ENCODE measurements at regions not wholly inside any gene's neighbourhood (a gene's known extent, or its start where the extent isn't known, plus 50 kb on each side); places are given as distances from the start of the nearest gene placed in this dataset.
A peak's percentile ranks its signal among the peaks of the same experiment; 100 is the strongest.

GRCh38 chr3:59553076-59553475, 503.3 kb upstream of the CFAP20DC start:
- no peaks in the 10 kb centered on the region for H3K4me1 Mint-ChIP-seq
- H3K9me3 Mint-ChIP-seq = no peaks in the 10 kb centered on the region
- H3K27me3 Mint-ChIP-seq = peaks cover 0 to 2% of the 10 kb centered on the region in 2 donors
- CTCF ChIA-PET = no interaction called here
- no peak overlapping the region for H3K4me3 ChIP-seq (ENCODE audit: control insufficient read depth in 1 of 2, extremely low read depth in 1 of 2, low read length in 1 of 2)
- ATAC-seq (replicated peaks in 1 of 4) = no peak
- H3K36me3 ChIP-seq (ENCODE audit: control insufficient read depth in 2 of 2, extremely low read depth in 1 of 2, insufficient read depth in 1 of 2, low read length in 1 of 2) = no peaks in the 10 kb centered on the region
- H3K36me3 Mint-ChIP-seq = no peaks in the 10 kb centered on the region
- no peak for DNase-seq
- WGBS (ENCODE audit: insufficient coverage) = no CpG with 5 or more reads among the region's 3 CpGs
- no peaks in the 10 kb centered on the region for H3K4me1 ChIP-seq (ENCODE audit: control insufficient read depth in 1 of 2, extremely low read depth in 1 of 2, insufficient read depth in 2 of 2, low read length in 2 of 2)
- POLR2A ChIA-PET = no interaction called here
- H3K27me3 ChIP-seq (replicated peaks in 1 of 2; ENCODE audit: control insufficient read depth in 2 of 2, extremely low read depth in 1 of 2, insufficient read depth in 2 of 2, low read length in 1 of 2) = no peaks in the 10 kb centered on the region
- H3K27ac ChIP-seq (ENCODE audit: low read length) = no peak overlapping the region
- H3K4me3 Mint-ChIP-seq = no peak overlapping the region
- H3K9me3 ChIP-seq = no peaks in the 10 kb centered on the region
- H3K27ac Mint-ChIP-seq = no peak overlapping the region

GRCh38 chr3:59551834-59552233, 502.0 kb upstream of the CFAP20DC start:
- Mint-ChIP-seq H3K4me1 (no peaks in the 10 kb centered on the region), H3K27ac (no peak overlapping the region), H3K27me3 (peaks cover 0 to 2% of the 10 kb centered on the region in 2 donors), H3K9me3 (no peaks in the 10 kb centered on the region), H3K36me3 (no peaks in the 10 kb centered on the region), H3K4me3 (no peak overlapping the region)
- Histone ChIP-seq H3K27ac (ENCODE audit: low read length) (no peak overlapping the region), H3K4me1 (ENCODE audit: control insufficient read depth in 1 of 2, extremely low read depth in 1 of 2, insufficient read depth in 2 of 2, low read length in 2 of 2) (no peaks in the 10 kb centered on the region), H3K4me3 (ENCODE audit: control insufficient read depth in 1 of 2, extremely low read depth in 1 of 2, low read length in 1 of 2) (no peak overlapping the region), H3K9me3 (no peaks in the 10 kb centered on the region), H3K36me3 (ENCODE audit: control insufficient read depth in 2 of 2, extremely low read depth in 1 of 2, insufficient read depth in 1 of 2, low read length in 1 of 2) (no peaks in the 10 kb centered on the region), H3K27me3 (replicated peaks in 1 of 2; ENCODE audit: control insufficient read depth in 2 of 2, extremely low read depth in 1 of 2, insufficient read depth in 2 of 2, low read length in 1 of 2) (no peaks in the 10 kb centered on the region)
- POLR2A ChIA-PET = no interaction called here
- ATAC-seq (replicated peaks in 1 of 4) (no peak), DNase-seq (no peak)
- WGBS (ENCODE audit: insufficient coverage) = no CpG with 5 or more reads among the region's 4 CpGs
- CTCF ChIA-PET = no interaction called here

GRCh38 chr3:59549962-59550361, 500.1 kb upstream of the CFAP20DC start:
- WGBS (ENCODE audit: insufficient coverage) = no CpG with 5 or more reads among the region's 1 CpG
- H3K9me3 Mint-ChIP-seq = no peaks in the 10 kb centered on the region
- Histone ChIP-seq H3K9me3 (no peaks in the 10 kb centered on the region), H3K4me1 (ENCODE audit: control insufficient read depth in 1 of 2, extremely low read depth in 1 of 2, insufficient read depth in 2 of 2, low read length in 2 of 2) (no peaks in the 10 kb centered on the region), H3K4me3 (ENCODE audit: control insufficient read depth in 1 of 2, extremely low read depth in 1 of 2, low read length in 1 of 2) (no peak overlapping the region), H3K36me3 (ENCODE audit: control insufficient read depth in 2 of 2, extremely low read depth in 1 of 2, insufficient read depth in 1 of 2, low read length in 1 of 2) (no peaks in the 10 kb centered on the region), H3K27me3 (replicated peaks in 1 of 2; ENCODE audit: control insufficient read depth in 2 of 2, extremely low read depth in 1 of 2, insufficient read depth in 2 of 2, low read length in 1 of 2) (no peaks in the 10 kb centered on the region), H3K27ac (ENCODE audit: low read length) (no peak overlapping the region)
- ChIA-PET POLR2A (no interaction called here), CTCF (no interaction called here)
- no peaks in the 10 kb centered on the region for H3K36me3 Mint-ChIP-seq
- H3K27ac Mint-ChIP-seq = no peak overlapping the region
- H3K4me3 Mint-ChIP-seq = no peak overlapping the region
- no peaks in the 10 kb centered on the region for H3K4me1 Mint-ChIP-seq
- no peak for ATAC-seq (replicated peaks in 1 of 4)
- DNase-seq = no peak
- peaks cover 0 to under 1% of the 10 kb centered on the region in 2 donors for H3K27me3 Mint-ChIP-seq

GRCh38 chr3:59547874-59548273, 498.0 kb upstream of the CFAP20DC start:
- Histone ChIP-seq H3K4me3 (ENCODE audit: control insufficient read depth in 1 of 2, extremely low read depth in 1 of 2, low read length in 1 of 2) (no peak overlapping the region), H3K4me1 (ENCODE audit: control insufficient read depth in 1 of 2, extremely low read depth in 1 of 2, insufficient read depth in 2 of 2, low read length in 2 of 2) (peaks cover 3 to 4% of the 10 kb centered on the region in 2 experiments), H3K9me3 (no peaks in the 10 kb centered on the region), H3K27me3 (replicated peaks in 1 of 2; ENCODE audit: control insufficient read depth in 2 of 2, extremely low read depth in 1 of 2, insufficient read depth in 2 of 2, low read length in 1 of 2) (no peaks in the 10 kb centered on the region), H3K27ac (ENCODE audit: low read length) (no peak overlapping the region), H3K36me3 (ENCODE audit: control insufficient read depth in 2 of 2, extremely low read depth in 1 of 2, insufficient read depth in 1 of 2, low read length in 1 of 2) (no peaks in the 10 kb centered on the region)
- no peak overlapping the region for H3K27ac Mint-ChIP-seq
- no peak for ATAC-seq (replicated peaks in 1 of 4)
- no peak overlapping the region for H3K4me3 Mint-ChIP-seq
- ChIA-PET CTCF (no interaction called here), POLR2A (no interaction called here)
- H3K27me3 Mint-ChIP-seq = no peaks in the 10 kb centered on the region
- no CpG with 5 or more reads among the region's 3 CpGs for whole genome bisulfite sequencing (ENCODE audit: insufficient coverage)
- peaks cover 0 to 5% (median 0%) of the 10 kb centered on the region in 3 donors for H3K4me1 Mint-ChIP-seq
- DNase-seq = no peak
- H3K9me3 Mint-ChIP-seq = no peaks in the 10 kb centered on the region
- no peaks in the 10 kb centered on the region for H3K36me3 Mint-ChIP-seq

- H3K27me3 ChIP-seq (replicated peaks in 1 of 2; ENCODE audit: control insufficient read depth in 2 of 2, extremely low read depth in 1 of 2, insufficient read depth in 2 of 2, low read length in 1 of 2) = no peaks in the 10 kb centered on the region
- ChIA-PET CTCF (no interaction called here), POLR2A (no interaction called here)
- no peak for ATAC-seq (replicated peaks in 1 of 4)
- Mint-ChIP-seq H3K9me3 (no peaks in the 10 kb centered on the region), H3K4me3 (no peak overlapping the region), H3K4me1 (peaks cover 7 to 14% (median 7%) of the 10 kb centered on the region in 3 donors), H3K36me3 (no peaks in the 10 kb centered on the region), H3K27ac (no peak overlapping the region), H3K27me3 (peaks cover 0 to 3% of the 10 kb centered on the region in 2 donors)
- DNase-seq = no peak
- no CpG with 5 or more reads among the region's 1 CpG for WGBS (ENCODE audit: insufficient coverage)
- H3K36me3 ChIP-seq (ENCODE audit: control insufficient read depth in 2 of 2, extremely low read depth in 1 of 2, insufficient read depth in 1 of 2, low read length in 1 of 2) = no peaks in the 10 kb centered on the region
- no peak overlapping the region for H3K4me3 ChIP-seq (ENCODE audit: control insufficient read depth in 1 of 2, extremely low read depth in 1 of 2, low read length in 1 of 2)
- peaks cover 4 to 10% of the 10 kb centered on the region in 2 experiments for H3K4me1 ChIP-seq (ENCODE audit: control insufficient read depth in 1 of 2, extremely low read depth in 1 of 2, insufficient read depth in 2 of 2, low read length in 2 of 2)
- H3K9me3 ChIP-seq = no peaks in the 10 kb centered on the region
- H3K27ac ChIP-seq (ENCODE audit: low read length) = no peak overlapping the region
These were observed 496.7 kb upstream of the CFAP20DC start for GRCh38 chr3:59546522-59546921.

GRCh38 chr3:59545374-59545773, 495.5 kb upstream of the CFAP20DC start:
- no peak for DNase-seq
- H3K27ac Mint-ChIP-seq = no peak overlapping the region
- CTCF ChIA-PET = no interaction called here
- Histone ChIP-seq H3K27ac (ENCODE audit: low read length) (no peak overlapping the region), H3K36me3 (ENCODE audit: control insufficient read depth in 2 of 2, extremely low read depth in 1 of 2, insufficient read depth in 1 of 2, low read length in 1 of 2) (no peaks in the 10 kb centered on the region), H3K4me3 (ENCODE audit: control insufficient read depth in 1 of 2, extremely low read depth in 1 of 2, low read length in 1 of 2) (no peak overlapping the region), H3K27me3 (replicated peaks in 1 of 2; ENCODE audit: control insufficient read depth in 2 of 2, extremely low read depth in 1 of 2, insufficient read depth in 2 of 2, low read length in 1 of 2) (no peaks in the 10 kb centered on the region), H3K9me3 (no peaks in the 10 kb centered on the region), H3K4me1 (ENCODE audit: control insufficient read depth in 1 of 2, extremely low read depth in 1 of 2, insufficient read depth in 2 of 2, low read length in 2 of 2) (peaks cover 4 to 10% of the 10 kb centered on the region in 2 experiments)
- H3K4me1 Mint-ChIP-seq = peaks cover 11 to 14% (median 12%) of the 10 kb centered on the region in 3 donors
- no peak overlapping the region for H3K4me3 Mint-ChIP-seq
- H3K27me3 Mint-ChIP-seq = peaks cover 0 to 3% of the 10 kb centered on the region in 2 donors
- H3K36me3 Mint-ChIP-seq = no peaks in the 10 kb centered on the region
- POLR2A ChIA-PET = no interaction called here
- no peak for ATAC-seq (replicated peaks in 1 of 4)
- 100% methylated on average over 1 of the region's 1 CpG for WGBS (ENCODE audit: insufficient coverage)
- no peaks in the 10 kb centered on the region for H3K9me3 Mint-ChIP-seq

GRCh38 chr3:59542276-59542675, 492.5 kb upstream of the CFAP20DC start:
- ChIA-PET POLR2A (no interaction called here), CTCF (interaction anchor here in 1 of 2 donors (0.7 kb wide), 1 partner anchor 225 kb away, joined by 3 read pairs; no protein-coding TSS in a partner anchor)
- no peak overlapping the region for H3K4me3 ChIP-seq (ENCODE audit: control insufficient read depth in 1 of 2, extremely low read depth in 1 of 2, low read length in 1 of 2)
- H3K9me3 ChIP-seq = no peaks in the 10 kb centered on the region
- Mint-ChIP-seq H3K27me3 (peaks cover 0 to 3% of the 10 kb centered on the region in 2 donors), H3K27ac (no peak overlapping the region), H3K36me3 (no peaks in the 10 kb centered on the region), H3K4me1 (peaks cover 11 to 14% (median 12%) of the 10 kb centered on the region in 3 donors), H3K9me3 (no peaks in the 10 kb centered on the region), H3K4me3 (no peak overlapping the region)
- no peak overlapping the region for H3K27ac ChIP-seq (ENCODE audit: low read length)
- peaks cover 4 to 10% of the 10 kb centered on the region in 2 experiments for H3K4me1 ChIP-seq (ENCODE audit: control insufficient read depth in 1 of 2, extremely low read depth in 1 of 2, insufficient read depth in 2 of 2, low read length in 2 of 2)
- WGBS (ENCODE audit: insufficient coverage) = 19% methylated on average over 3 of the region's 3 CpGs
- DNase-seq (peak in 1 of 35 experiments; percentile 5), ATAC-seq (replicated peaks in 1 of 4) (peak in 1 of 4 experiments; percentile 13)
- H3K36me3 ChIP-seq (ENCODE audit: control insufficient read depth in 2 of 2, extremely low read depth in 1 of 2, insufficient read depth in 1 of 2, low read length in 1 of 2) = no peaks in the 10 kb centered on the region
- no peaks in the 10 kb centered on the region for H3K27me3 ChIP-seq (replicated peaks in 1 of 2; ENCODE audit: control insufficient read depth in 2 of 2, extremely low read depth in 1 of 2, insufficient read depth in 2 of 2, low read length in 1 of 2)
